ENCODE measurements at regions not wholly inside any gene's neighbourhood (a gene's known extent, or its start where the extent isn't known, plus 50 kb on each side); places are given as distances from the start of the nearest gene placed in this dataset.

DNA sequence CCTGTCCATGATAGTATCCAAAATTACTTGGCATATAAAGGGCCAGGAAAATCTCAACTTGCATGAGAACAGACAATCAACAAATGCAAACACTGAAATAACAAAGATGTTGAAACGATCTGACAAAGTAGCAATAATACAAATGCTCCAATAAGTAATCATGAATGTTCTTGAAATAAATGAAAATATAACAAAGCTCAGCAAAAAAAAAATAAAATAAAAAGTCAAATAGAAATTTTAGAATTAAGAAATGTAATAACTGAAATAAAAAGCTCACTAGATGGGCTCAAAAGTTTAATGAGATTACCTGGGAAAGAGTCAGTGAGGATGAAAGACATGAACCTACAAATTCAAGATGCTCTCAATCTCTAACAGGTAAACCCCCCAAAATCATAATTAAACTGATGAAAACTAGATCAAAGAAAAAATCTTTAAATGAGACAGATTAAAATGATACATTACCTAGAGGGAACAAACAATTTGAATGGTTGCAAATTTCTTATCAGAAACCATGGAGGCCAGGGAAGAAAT, 319.0 kb upstream of the IRX3 start:
- no peak for DNase-seq (ENCODE audit: low read depth)
- in situ Hi-C loops (cut with HindIII; ENCODE audit: low pct_unique_long_range_greater_than_20kb, low sequenced_read_pairs), result no loop called here

DNA sequence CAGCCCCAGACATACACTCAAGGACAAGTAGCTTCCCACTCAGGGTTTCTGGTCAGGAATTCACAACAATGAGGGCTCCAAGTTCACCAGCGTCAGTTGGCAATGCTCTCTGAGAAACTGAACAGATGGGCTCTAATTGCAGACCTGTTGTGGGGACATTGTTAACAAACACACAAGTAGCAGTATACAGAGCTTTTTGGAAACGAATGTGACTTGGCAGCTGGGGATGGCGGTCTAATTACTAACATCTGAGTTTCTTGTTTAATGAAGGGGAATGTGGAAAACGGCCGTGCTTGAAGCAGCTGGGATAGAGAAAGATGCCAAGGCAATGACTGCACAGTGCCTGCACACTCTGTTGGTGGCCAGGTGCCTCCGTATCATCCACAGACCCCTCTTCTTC, 316.1 kb upstream of the IRX3 start:
- in situ Hi-C loops (cut with HindIII; ENCODE audit: low pct_unique_long_range_greater_than_20kb, low sequenced_read_pairs), result no loop called here
- no peak for DNase-seq (ENCODE audit: low read depth)

DNA sequence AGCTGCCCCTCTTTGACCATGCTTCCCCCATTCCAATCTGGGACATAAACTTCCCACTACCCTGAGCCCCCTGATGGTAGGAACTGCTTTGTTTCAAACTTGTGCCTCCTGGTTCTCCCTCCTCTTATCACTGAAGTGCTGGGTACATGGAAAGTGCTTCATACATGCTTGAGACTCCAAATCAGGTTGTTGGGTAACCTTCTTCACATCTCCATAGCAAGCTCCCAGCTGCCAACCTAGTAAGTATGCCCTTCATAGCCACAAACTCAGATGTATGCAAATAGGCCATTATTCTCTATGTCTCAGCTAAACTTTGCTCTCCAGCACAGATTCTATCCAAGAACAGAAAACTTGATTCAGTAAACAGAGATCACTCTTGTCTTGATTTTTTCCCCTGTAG, 310.6 kb upstream of the IRX3 start:
- no peak for DNase-seq (ENCODE audit: low read depth)
- in situ Hi-C loops (cut with HindIII; ENCODE audit: low pct_unique_long_range_greater_than_20kb, low sequenced_read_pairs), result no loop called here

DNA sequence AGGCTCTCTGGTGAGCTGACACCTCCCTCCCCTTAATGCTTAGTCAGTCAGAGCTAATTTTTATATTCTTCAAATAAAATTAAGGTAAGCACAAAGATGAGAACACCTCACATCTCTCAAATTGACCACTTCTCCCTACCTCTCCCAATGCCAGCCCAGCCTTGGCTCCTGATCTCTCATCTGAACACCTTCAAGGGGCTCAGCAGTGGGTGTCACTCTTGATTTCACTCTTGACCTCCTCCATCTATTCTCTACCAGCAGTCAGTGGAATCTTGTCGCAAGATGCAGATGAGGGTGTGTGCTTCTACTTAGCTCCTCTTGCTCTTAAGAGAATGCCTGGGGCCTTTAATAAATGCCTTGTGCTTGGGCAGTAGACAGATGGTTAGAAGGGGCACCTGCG, 309.0 kb upstream of the IRX3 start:
- DNase-seq (ENCODE audit: low read depth), result no peak
- in situ Hi-C loops (cut with HindIII; ENCODE audit: low pct_unique_long_range_greater_than_20kb, low sequenced_read_pairs), result no loop called here

DNA sequence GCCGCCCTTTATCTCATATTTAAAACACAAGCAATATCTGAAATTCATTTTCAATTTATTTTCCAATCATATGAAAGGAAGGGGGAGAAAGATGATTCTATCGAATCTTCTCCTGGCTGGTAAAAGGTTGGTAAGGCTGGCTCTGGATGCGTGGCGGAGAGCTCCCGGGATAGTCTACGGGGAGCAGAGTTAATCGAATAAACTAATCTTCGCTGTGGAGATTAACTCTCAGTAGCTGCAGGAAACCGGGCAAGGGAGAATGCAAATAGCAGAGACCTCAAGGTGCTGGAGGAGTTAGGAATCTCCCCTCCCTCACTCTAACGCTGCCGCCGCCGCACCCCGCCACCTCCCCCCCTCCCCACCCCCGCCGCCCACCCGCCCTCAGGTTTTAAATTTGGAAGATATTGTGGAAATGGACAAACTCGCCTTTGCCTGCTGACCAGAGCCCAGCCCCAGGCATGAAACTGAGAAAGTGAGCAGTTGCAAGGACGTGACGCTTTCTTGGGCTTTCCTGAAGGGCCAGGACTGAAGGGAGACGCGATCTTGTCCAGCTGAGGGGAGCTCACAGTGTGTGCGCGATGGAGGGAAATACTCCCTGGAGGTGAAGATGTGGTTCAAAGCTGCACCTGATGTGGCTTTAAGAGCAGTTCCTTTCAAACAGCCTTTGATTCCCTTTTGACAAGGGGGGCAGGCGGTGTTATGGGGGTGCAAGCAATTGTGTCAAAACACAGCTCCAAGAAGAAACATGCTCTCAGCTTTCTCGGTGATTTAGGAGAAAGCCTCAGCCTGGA, 308.2 kb upstream of the IRX3 start:
- in situ Hi-C loops (cut with HindIII; ENCODE audit: low pct_unique_long_range_greater_than_20kb, low sequenced_read_pairs), result no loop called here

DNA sequence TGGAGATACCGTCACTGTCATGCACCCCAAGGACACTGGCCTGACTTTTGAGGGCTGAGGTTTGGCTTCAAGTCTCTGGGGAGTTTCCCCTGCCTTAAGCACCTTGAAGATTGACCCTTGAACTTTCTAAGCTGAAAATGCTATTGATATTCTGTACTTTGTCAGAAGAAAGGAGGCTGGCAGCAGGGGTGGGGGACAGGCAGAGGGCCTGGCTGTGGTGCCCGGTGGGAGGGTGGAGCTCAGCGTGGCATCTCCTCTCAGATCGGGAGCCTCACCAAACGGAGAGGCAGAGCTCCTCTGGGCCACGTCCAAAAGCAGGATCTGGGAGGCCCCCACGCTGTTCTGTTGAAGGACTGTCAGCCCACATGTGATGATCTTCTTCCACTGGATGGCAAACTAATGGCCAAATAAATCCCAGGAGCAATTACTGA, 305.2 kb upstream of the IRX3 start:
- in situ Hi-C loops (cut with HindIII; ENCODE audit: low pct_unique_long_range_greater_than_20kb, low sequenced_read_pairs), result no loop called here
- no peak for DNase-seq (ENCODE audit: low read depth)

More for the DNA sequence above, 308.2 kb upstream of the IRX3 start:
- DNase-seq (ENCODE audit: low read depth), result no peak

DNA sequence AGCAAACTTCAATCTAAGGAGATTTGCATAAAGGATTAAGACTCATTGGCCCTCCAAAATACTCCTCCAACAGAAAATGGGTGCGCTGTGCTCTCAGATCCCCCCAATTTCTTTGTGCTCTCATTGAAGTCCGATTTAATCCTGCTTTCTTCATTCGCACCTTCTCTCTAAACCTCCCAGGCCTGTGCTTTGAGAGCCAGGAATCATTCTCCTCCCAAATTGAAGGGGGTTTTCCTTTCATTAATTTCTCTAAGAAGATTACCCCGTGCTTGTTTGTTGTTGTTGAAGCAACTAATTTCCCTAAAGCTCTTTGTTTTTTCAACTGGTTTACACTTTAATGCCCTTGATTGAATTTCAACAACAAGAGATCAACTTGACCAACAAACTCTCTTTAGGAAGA, 304.2 kb upstream of the IRX3 start:
- in situ Hi-C loops (cut with HindIII; ENCODE audit: low pct_unique_long_range_greater_than_20kb, low sequenced_read_pairs), result no loop called here
- DNase-seq (ENCODE audit: low read depth), result no peak

DNA sequence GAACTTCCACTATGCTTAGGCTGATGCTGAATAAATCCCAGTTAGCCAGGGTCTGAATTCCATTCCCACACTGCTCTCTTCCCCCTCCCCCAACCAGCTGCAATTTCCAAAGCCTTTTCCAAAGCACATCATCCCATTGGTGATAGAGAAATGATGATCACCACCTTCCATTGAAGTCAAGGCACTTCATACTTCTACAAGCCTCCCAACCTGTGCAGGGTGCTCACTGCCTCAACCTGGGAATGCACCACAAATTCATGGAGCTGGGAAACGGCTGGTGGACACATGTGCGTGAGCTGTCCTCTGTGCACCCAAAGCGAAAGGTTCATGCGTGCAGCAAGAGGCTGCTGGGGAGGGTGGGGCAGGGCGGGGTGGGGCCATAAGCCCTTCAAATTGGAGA, 302.7 kb upstream of the IRX3 start:
- in situ Hi-C loops (cut with HindIII; ENCODE audit: low pct_unique_long_range_greater_than_20kb, low sequenced_read_pairs), result no loop called here

DNA sequence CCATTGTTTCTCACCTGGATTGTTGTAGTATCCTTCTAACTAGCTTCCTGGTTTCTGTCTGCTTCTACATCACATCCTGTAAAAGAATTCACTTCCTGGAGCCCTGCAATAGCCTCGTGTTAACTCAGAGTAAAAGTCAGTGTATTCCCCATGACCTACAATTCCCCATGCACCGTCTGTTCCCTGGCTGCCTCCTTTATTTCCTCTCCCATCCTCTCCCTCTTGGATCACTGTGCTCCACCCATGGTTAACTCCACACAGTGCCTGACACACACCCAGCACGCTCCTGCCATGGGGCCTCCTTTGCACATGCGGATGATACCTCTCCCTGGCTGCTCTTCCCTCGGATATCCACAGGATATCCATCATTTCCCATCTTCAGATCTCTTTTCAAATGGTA, 301.4 kb upstream of the IRX3 start:
- in situ Hi-C loops (cut with HindIII; ENCODE audit: low pct_unique_long_range_greater_than_20kb, low sequenced_read_pairs), result no loop called here
- DNase-seq (ENCODE audit: low read depth), result no peak

More for the DNA sequence above, 302.7 kb upstream of the IRX3 start:
- no peak for DNase-seq (ENCODE audit: low read depth)

DNA sequence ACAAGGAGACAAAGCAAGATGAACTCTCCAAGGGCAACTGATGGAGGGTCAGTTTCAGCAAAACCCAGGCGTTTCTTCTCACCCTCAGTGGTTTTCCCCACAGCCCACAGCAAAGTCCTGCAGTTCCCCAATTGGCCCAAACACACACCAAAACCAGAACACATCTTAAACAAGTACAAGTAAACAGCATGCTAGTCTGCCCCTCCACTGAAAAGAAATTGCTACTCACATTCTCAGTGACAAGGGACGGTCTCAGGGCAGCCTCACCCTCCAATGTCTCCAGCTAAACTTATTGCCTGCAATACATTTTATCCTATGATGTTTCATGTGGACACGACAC, 300.6 kb upstream of the IRX3 start:
- in situ Hi-C loops (cut with HindIII; ENCODE audit: low pct_unique_long_range_greater_than_20kb, low sequenced_read_pairs), result no loop called here
- no peak for DNase-seq (ENCODE audit: low read depth)

DNA sequence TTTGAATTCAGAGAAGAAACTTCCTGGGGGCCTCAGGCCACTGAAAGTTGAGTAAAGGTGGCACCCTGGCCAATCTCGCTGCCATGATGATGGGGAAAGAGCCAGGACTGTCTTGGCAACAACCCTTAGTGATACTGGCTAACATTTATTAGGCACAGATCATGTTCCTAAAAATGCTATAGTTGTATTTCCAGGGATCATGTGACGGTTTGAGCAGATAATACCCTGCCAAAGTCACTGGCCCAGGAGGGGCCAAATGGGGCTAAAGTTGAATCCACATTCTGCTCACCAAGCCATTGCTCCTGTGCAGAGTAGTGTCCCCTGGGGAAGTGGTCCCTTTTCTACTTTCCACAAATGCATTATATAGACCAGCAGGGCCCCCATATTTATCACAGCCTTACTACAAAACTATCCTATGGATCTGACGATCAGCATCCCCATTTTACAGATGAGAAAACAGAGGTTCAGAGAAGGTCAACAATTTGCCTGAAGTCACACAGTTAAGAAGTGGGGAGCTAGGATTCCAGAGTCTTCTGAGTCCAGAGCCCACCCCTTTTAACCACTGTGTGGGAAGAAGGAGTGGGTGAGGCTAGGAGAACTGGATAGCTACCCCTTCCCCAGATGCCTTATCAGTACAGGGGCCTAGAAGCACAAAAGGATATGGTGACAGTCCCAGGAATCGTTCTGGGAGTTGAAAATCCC, 300.0 kb upstream of the IRX3 start:
- no peak for DNase-seq (ENCODE audit: low read depth)
- in situ Hi-C loops (cut with HindIII; ENCODE audit: low pct_unique_long_range_greater_than_20kb, low sequenced_read_pairs), result no loop called here

DNA sequence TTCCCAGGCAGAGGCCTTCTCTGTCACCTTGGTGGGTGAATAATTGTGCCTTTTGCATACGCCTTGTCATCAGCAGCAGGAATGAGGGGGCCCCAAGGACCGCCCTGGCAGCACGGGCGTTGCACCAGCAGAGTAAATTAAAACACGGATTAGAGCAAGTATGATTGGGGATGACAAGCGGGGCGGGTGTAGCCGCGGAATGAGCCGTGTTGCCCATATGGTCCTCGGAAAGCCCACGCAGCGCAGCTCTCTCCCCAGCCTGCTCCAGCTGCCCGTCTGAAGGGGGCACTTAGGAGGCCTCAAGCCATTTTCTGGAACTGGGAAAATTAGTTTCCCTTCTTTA, 299.4 kb upstream of the IRX3 start:
- in situ Hi-C loops (cut with HindIII; ENCODE audit: low pct_unique_long_range_greater_than_20kb, low sequenced_read_pairs), result no loop called here
- DNase-seq (ENCODE audit: low read depth), result no peak

DNA sequence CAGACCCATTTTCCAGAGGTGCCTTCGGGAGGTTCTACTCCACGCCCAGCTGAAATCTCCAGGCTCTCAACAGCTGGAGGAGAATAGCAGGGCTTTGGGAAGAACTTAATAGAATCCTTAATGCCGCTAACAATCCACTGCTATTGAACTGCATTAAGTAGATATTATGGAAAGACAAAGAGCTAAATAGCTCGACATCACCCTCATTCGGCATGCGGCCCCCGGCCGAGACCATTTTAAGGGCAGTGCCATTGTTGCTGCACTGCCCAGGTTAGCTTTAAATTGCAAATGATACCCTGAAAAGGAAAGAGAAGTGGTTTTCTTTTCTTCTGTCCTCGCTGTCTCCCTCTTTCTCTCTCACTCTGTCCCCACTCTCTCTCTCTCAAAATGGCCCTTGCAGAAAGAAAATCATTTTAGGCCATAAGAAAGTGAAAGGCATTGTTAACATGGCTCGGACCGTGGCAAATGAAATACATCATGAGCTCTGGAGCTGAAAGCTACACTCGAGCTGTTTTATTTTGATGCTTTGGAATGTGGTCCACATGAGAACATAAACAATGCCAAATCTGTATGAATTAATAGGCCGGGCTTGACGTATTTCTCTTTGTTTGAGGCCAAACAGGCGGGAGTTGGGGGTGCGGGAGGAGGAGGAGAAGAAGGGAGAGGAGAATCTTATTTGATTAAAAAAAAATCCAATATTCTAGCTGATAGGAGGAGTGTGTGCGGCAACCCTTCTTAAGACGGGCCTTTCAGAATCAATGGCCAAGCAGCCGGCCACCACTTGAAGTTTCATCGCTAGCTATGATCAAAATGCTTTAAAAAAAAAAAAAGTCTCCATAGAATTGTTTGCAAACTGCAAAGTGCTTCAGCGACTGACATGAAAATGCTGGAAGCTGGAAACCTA, 298.8 kb upstream of the IRX3 start:
- in situ Hi-C loops (cut with HindIII; ENCODE audit: low pct_unique_long_range_greater_than_20kb, low sequenced_read_pairs), result no loop called here
- DNase-seq (ENCODE audit: low read depth), result no peak

DNA sequence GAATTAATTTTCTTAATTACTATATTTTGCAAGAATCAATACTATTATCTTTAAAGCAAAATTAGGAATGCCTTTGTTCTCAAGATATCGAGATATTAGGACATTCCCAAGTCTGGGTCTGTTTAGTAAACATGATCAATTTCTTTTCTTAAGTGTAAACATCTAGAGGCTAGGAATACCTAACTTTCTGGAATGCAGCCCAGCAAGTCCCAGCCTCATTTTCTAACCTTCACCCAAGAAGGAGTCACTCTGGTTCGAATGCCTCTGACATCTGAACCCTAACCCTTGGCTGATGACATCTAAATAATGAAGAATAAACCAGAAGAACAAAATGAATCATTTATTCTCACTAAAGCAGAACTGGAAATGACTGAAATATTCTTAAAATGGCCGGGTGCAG, 297.5 kb upstream of the IRX3 start:
- in situ Hi-C loops (cut with HindIII; ENCODE audit: low pct_unique_long_range_greater_than_20kb, low sequenced_read_pairs), result no loop called here
- no peak for DNase-seq (ENCODE audit: low read depth)

DNA sequence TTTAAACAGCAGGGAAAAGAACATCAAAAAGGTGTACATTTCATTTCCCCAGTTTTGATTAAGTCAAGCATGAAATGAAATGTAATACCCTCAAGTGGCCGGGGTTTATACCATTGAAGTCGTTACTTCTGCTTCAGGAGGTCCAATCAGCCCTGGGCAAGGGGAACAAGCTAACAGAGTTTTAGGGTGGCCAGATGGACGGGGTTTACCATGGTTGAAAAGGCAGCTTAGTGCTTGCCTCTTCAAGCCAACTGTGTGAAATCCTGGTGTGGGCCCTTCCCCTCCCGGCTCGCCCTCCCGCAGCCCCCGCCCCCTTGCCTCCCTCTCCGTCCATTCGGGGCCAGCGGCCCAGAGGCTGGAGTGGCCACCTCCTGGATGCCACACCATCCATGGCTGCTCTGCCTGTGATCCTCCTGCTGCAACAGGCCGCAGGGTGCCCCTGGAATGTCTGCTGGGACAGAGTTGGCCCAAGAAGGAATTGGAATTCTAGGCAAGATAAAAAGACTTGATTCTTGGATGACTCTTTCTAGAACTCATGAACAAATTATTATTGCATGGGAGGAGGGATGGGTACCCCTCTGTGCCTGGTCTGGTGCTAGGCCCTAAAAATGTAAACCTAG, 296.2 kb upstream of the IRX3 start:
- in situ Hi-C loops (cut with HindIII; ENCODE audit: low pct_unique_long_range_greater_than_20kb, low sequenced_read_pairs), result no loop called here

DNA sequence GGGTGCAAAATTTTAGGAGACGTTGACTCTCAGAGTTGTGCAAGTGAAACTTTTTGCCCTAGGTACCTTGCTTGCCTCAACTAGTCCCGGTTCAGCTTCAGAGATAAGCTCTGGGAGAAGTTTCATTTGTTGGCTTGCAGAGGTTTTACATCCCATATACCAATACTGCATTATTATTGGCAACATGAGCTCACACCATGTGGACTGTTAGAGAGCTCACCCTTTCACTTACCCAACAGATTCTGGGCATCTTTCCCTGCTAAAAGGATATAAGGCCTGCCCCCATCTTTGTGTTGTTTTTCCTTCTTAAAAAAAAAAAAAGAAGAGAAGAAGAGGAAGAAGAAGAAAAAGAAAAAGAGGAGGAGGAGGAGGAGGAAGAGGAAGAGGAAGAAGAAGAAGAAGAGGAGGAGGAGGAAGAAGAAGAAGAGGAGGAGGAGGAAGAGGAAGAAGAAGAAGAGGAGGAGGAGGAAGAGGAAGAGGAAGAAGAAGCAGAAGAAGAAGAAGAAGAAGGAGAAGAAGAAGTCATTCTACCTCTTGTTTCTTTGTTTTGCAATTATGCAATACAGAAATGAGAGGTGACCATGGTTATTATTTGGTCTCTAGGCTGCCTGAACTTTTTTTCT, 292.6 kb upstream of the IRX3 start:
- no peak for DNase-seq (ENCODE audit: low read depth)
- in situ Hi-C loops (cut with HindIII; ENCODE audit: low pct_unique_long_range_greater_than_20kb, low sequenced_read_pairs), result no loop called here

More for the DNA sequence above, 296.2 kb upstream of the IRX3 start:
- no peak for DNase-seq (ENCODE audit: low read depth)

DNA sequence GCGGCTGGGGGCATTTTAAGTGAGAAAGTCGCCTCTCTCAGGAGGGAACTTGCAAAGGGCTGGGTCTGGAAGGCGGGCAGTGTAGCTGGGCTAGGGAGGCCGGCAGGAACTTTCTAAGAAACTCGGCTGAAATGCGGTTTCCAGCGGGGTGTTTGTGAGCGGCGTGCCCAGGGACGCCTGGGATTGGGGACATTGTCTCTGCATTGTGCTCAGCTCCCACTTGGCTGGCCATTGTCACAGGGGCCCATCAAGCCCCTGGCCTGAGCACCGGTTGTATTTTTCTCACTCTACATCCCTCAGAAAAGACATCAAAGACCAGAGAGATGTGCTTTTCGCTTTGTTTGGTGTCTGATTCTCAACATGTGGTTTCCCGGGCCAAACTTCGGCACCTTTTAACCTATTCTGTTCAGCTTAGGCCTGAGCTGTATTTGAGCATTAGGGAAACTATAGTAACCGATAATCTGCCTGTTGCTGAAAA, 291.1 kb upstream of the IRX3 start:
- in situ Hi-C loops (cut with HindIII; ENCODE audit: low pct_unique_long_range_greater_than_20kb, low sequenced_read_pairs), result no loop called here
- DNase-seq (ENCODE audit: low read depth), result no peak

DNA sequence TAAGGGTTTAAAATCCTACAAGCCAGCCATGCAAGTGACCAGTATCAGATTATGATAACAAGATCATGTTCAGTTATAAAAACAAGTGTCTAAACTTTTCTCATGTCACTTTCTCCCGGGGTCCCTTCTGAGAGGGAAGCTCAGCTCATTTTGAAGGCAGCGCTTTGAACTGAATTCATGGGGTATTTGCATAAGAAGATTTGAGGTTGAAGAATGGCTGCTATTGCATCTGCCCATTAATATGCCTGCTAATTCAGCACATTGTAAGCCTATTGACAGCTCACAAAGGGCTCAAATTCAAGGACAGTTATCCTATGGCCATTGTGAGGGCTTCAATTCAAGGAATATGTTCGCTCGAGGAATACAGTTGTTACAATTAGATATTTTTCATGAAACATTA, 290.2 kb upstream of the IRX3 start:
- no peak for DNase-seq (ENCODE audit: low read depth)
- in situ Hi-C loops (cut with HindIII; ENCODE audit: low pct_unique_long_range_greater_than_20kb, low sequenced_read_pairs), result no loop called here

Measured in Caki2 (cell line).